HG03175 (cell line): ENCODE measurements at regions not wholly inside any gene's neighbourhood (a gene's known extent, or its start where the extent isn't known, plus 50 kb on each side); places are given as distances from the start of the nearest gene placed in this dataset.
"Not testable (repeated sequence)": the region's sequence is repeated elsewhere in the genome, so short reads cannot be mapped to it uniquely, and the experiment has no call there.

Experiments used
- ATAC-seq: cut with Tn5 transposase; IDR thresholded peaks from one replicate; pipeline ENCODE4 v1.9.1; 2021; ENCODE audit warnings: mild to moderate bottlenecking, moderate library complexity; ENCODE audit not compliant: unreplicated experiment

- ATAC-seq = no peak
Measured at GRCh38 chr13:63249411-63250187, 1834.0 kb upstream of the PCDH20 start.

GRCh38 chr13:63236667-63237396 is 1821.2 kb upstream of the PCDH20 start:
- ATAC-seq = not testable (repeated sequence)

GRCh38 chr13:63218596-63218995 is 1802.9 kb upstream of the PCDH20 start:
- ATAC-seq = not testable (repeated sequence)

GRCh38 chr13:63209330-63210017 is 1793.8 kb upstream of the PCDH20 start:
- no peak for ATAC-seq

GRCh38 chr13:63208826-63209225 is 1793.2 kb upstream of the PCDH20 start:
- ATAC-seq = no peak

- no peak for ATAC-seq
Measured at GRCh38 chr13:63206461-63206860, 1790.8 kb upstream of the PCDH20 start.

- no peak for ATAC-seq
Measured at GRCh38 chr13:63201493-63201892, 1785.8 kb upstream of the PCDH20 start.

- no peak for ATAC-seq
Measured at GRCh38 chr13:63199508-63199907, 1783.9 kb upstream of the PCDH20 start.

- no peak for ATAC-seq
Measured at GRCh38 chr13:63198071-63198470, 1782.4 kb upstream of the PCDH20 start.

- ATAC-seq = no peak
Measured at GRCh38 chr13:63195726-63196125, 1780.1 kb upstream of the PCDH20 start.

GRCh38 chr13:63190742-63191141 is 1775.1 kb upstream of the PCDH20 start:
- no peak for ATAC-seq

- no peak for ATAC-seq
Measured at GRCh38 chr13:63190219-63190618, 1774.6 kb upstream of the PCDH20 start.

GRCh38 chr13:63189712-63190111 is 1774.1 kb upstream of the PCDH20 start:
- ATAC-seq = no peak

- ATAC-seq = no peak
Measured at GRCh38 chr13:63184693-63185092, 1769.0 kb upstream of the PCDH20 start.

GRCh38 chr13:63175536-63175935 is 1759.9 kb upstream of the PCDH20 start:
- no peak for ATAC-seq

GRCh38 chr13:63167699-63168337 is 1752.2 kb upstream of the PCDH20 start:
- no peak for ATAC-seq

GRCh38 chr13:63166345-63166744 is 1750.7 kb upstream of the PCDH20 start:
- no peak for ATAC-seq

- ATAC-seq = no peak
Measured at GRCh38 chr13:63163903-63164302, 1748.3 kb upstream of the PCDH20 start.

GRCh38 chr13:63161219-63161618 is 1745.6 kb upstream of the PCDH20 start:
- no peak for ATAC-seq

- ATAC-seq = no peak
Measured at GRCh38 chr13:63156816-63157215, 1741.2 kb upstream of the PCDH20 start.

GRCh38 chr13:63149375-63149774 is 1733.7 kb upstream of the PCDH20 start:
- no peak for ATAC-seq
